Ovary (tissue), 3 donors: ENCODE measurements at regions not wholly inside any gene's neighbourhood (a gene's known extent, or its start where the extent isn't known, plus 50 kb on each side); places are given as distances from the start of the nearest gene placed in this dataset.

Experiments used
- POLR2A ChIP-seq: fragments of 450-650 bp; IDR thresholded peaks from one replicate; pipeline ENCODE4 v1.6.1; 2017; ENCODE audit warnings: antibody characterized with exemption, mild to moderate bottlenecking, moderate library complexity
- TF ChIP-seq, protein P1 (sequence below), 3 donors: fragments of 450-650 bp in 2 of 3; fragments of 200-600 bp in 1 of 3; IDR thresholded peaks; one replicate each; pipeline versions ENCODE4 v1.5.1 to v1.8.0; 2016 to 2022; ENCODE audit warnings: antibody characterized with exemption in 3 of 3, mild to moderate bottlenecking in 1 of 3
- donor health status: DM: no; HTN: no; CAD: no.

DNA sequence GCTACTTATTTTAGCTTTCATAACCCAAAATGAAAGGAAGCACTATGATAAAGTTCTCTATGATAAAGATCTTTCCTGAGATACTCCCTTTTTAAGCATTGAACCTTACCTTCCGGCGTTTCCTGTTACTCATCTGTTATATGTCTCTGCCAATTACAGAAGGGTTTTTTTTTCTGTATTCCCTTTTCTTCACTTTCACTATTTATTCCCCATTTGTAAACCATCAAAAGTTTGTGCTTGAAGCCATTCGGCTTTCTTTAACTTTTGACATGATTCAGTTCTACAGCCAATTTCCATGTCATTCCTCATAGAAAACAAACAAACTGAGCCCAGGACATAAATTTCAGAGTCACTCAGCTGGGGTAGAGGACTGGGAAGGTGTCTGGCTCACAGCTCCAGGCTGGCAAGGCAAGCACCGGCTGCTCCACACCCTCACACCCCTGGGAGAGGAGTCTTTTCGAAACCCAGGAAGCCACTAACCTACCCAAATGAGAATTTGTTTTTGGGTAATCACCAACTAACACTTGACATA, 429.4 kb upstream of the TRIB2 start:
- TF ChIP-seq, protein P1, sequence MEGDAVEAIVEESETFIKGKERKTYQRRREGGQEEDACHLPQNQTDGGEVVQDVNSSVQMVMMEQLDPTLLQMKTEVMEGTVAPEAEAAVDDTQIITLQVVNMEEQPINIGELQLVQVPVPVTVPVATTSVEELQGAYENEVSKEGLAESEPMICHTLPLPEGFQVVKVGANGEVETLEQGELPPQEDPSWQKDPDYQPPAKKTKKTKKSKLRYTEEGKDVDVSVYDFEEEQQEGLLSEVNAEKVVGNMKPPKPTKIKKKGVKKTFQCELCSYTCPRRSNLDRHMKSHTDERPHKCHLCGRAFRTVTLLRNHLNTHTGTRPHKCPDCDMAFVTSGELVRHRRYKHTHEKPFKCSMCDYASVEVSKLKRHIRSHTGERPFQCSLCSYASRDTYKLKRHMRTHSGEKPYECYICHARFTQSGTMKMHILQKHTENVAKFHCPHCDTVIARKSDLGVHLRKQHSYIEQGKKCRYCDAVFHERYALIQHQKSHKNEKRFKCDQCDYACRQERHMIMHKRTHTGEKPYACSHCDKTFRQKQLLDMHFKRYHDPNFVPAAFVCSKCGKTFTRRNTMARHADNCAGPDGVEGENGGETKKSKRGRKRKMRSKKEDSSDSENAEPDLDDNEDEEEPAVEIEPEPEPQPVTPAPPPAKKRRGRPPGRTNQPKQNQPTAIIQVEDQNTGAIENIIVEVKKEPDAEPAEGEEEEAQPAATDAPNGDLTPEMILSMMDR (IDR thresholded peaks at IDR 0.05): no peak
- TF ChIP-seq POLR2A: no peak
